ENCODE measurements at regions not wholly inside any gene's neighbourhood (a gene's known extent, or its start where the extent isn't known, plus 50 kb on each side); places are given as distances from the start of the nearest gene placed in this dataset.

- TF ChIP-seq CTCF (IDR thresholded peaks at IDR 0.05) (no peak), POLR2A (IDR thresholded peaks at IDR 0.05) (no peak), EP300 (IDR thresholded peaks at IDR 0.05) (no peak)
These were observed 74.3 kb upstream of the CD5L start for GRCh38 chr1:157915859-157916258.
